ENCODE measurements at regions not wholly inside any gene's neighbourhood (a gene's known extent, or its start where the extent isn't known, plus 50 kb on each side); places are given as distances from the start of the nearest gene placed in this dataset.

- DNase-seq (no peak), ATAC-seq (ENCODE audit: insufficient read depth, low read depth) (no peak)
- H3K27ac ChIP-seq (ENCODE audit: low read length), result no peak overlapping the region
These were observed 562.8 kb downstream of the GALC start for GRCh38 chr14:87430214-87430613.

GRCh38 chr14:87419925-87420324, 573.1 kb downstream of the GALC start:
- Histone ChIP-seq H3K4me1 (ENCODE audit: insufficient read depth, low read length) (no peaks in the 10 kb centered on the region), H3K79me2 (ENCODE audit: insufficient read depth, low read length) (no peaks in the 10 kb centered on the region), H3K36me3 (ENCODE audit: insufficient read depth, low read length) (no peaks in the 10 kb centered on the region), H2AFZ (ENCODE audit: low read depth, low read length) (no peak overlapping the region), H3K9me3 (ENCODE audit: insufficient read depth, low read length, severe bottlenecking) (peaks cover 3% of the 10 kb centered on the region), H4K20me1 (ENCODE audit: insufficient read depth, low read length) (no peaks in the 10 kb centered on the region), H3K4me2 (ENCODE audit: insufficient read depth, low read length) (no peak overlapping the region), H3K27ac (ENCODE audit: low read length) (no peak overlapping the region), H3K9ac (ENCODE audit: low read depth, low read length) (no peak overlapping the region), H3K4me3 (ENCODE audit: low read depth in 1 of 2, low read length in 2 of 2) (no peak overlapping the region), H3K27me3 (ENCODE audit: insufficient read depth, low read length, poor library complexity) (no peaks in the 10 kb centered on the region)
- DNase-seq (no peak), ATAC-seq (ENCODE audit: insufficient read depth, low read depth) (no peak)
- TF ChIP-seq CTCF (IDR thresholded peaks at IDR 0.05; ENCODE audit: borderline replicate concordance, extremely low read depth, low read length, poor library complexity, severe bottlenecking) (no peak), EZH2 (IDR thresholded peaks at IDR 0.05; ENCODE audit: borderline replicate concordance, low read depth, low read length, severe bottlenecking) (no peak)

More at GRCh38 chr14:87430214-87430613, 562.8 kb downstream of the GALC start:
- no peak for TF ChIP-seq EZH2 (IDR thresholded peaks at IDR 0.05; ENCODE audit: borderline replicate concordance, low read depth, low read length, severe bottlenecking)
- TF ChIP-seq CTCF (IDR thresholded peaks at IDR 0.05; ENCODE audit: borderline replicate concordance, extremely low read depth, low read length, poor library complexity, severe bottlenecking), result no peak
- Histone ChIP-seq H3K9ac (ENCODE audit: low read depth, low read length) (no peak overlapping the region), H3K79me2 (ENCODE audit: insufficient read depth, low read length) (no peaks in the 10 kb centered on the region), H2AFZ (ENCODE audit: low read depth, low read length) (no peak overlapping the region), H3K27me3 (ENCODE audit: insufficient read depth, low read length, poor library complexity) (no peaks in the 10 kb centered on the region), H3K4me2 (ENCODE audit: insufficient read depth, low read length) (no peak overlapping the region), H3K4me3 (ENCODE audit: low read depth in 1 of 2, low read length in 2 of 2) (no peak overlapping the region), H3K4me1 (ENCODE audit: insufficient read depth, low read length) (no peaks in the 10 kb centered on the region), H3K36me3 (ENCODE audit: insufficient read depth, low read length) (no peaks in the 10 kb centered on the region), H4K20me1 (ENCODE audit: insufficient read depth, low read length) (no peaks in the 10 kb centered on the region), H3K9me3 (ENCODE audit: insufficient read depth, low read length, severe bottlenecking) (no peaks in the 10 kb centered on the region)

GRCh38 chr14:87411370-87411769, 581.6 kb downstream of the GALC start:
- Histone ChIP-seq H3K79me2 (ENCODE audit: insufficient read depth, low read length) (no peaks in the 10 kb centered on the region), H3K36me3 (ENCODE audit: insufficient read depth, low read length) (no peaks in the 10 kb centered on the region), H3K4me3 (ENCODE audit: low read depth in 1 of 2, low read length in 2 of 2) (no peak overlapping the region), H3K9ac (ENCODE audit: low read depth, low read length) (no peak overlapping the region), H4K20me1 (ENCODE audit: insufficient read depth, low read length) (no peaks in the 10 kb centered on the region), H3K27ac (ENCODE audit: low read length) (no peak overlapping the region), H3K4me2 (ENCODE audit: insufficient read depth, low read length) (no peak overlapping the region), H3K9me3 (ENCODE audit: insufficient read depth, low read length, severe bottlenecking) (no peaks in the 10 kb centered on the region), H2AFZ (ENCODE audit: low read depth, low read length) (no peak overlapping the region), H3K4me1 (ENCODE audit: insufficient read depth, low read length) (no peaks in the 10 kb centered on the region), H3K27me3 (ENCODE audit: insufficient read depth, low read length, poor library complexity) (no peaks in the 10 kb centered on the region)
- DNase-seq (no peak), ATAC-seq (ENCODE audit: insufficient read depth, low read depth) (no peak)
- TF ChIP-seq EZH2 (IDR thresholded peaks at IDR 0.05; ENCODE audit: borderline replicate concordance, low read depth, low read length, severe bottlenecking), result no peak
- TF ChIP-seq CTCF (IDR thresholded peaks at IDR 0.05; ENCODE audit: borderline replicate concordance, extremely low read depth, low read length, poor library complexity, severe bottlenecking), result no peak

- no peaks in the 10 kb centered on the region for H3K4me1 ChIP-seq (ENCODE audit: insufficient read depth, low read length)
- no peak overlapping the region for H3K4me2 ChIP-seq (ENCODE audit: insufficient read depth, low read length)
- no peaks in the 10 kb centered on the region for H4K20me1 ChIP-seq (ENCODE audit: insufficient read depth, low read length)
- no peak overlapping the region for H3K27ac ChIP-seq (ENCODE audit: low read length)
- no peaks in the 10 kb centered on the region for H3K27me3 ChIP-seq (ENCODE audit: insufficient read depth, low read length, poor library complexity)
- TF ChIP-seq EZH2 (IDR thresholded peaks at IDR 0.05; ENCODE audit: borderline replicate concordance, low read depth, low read length, severe bottlenecking) (no peak), CTCF (IDR thresholded peaks at IDR 0.05; ENCODE audit: borderline replicate concordance, extremely low read depth, low read length, poor library complexity, severe bottlenecking) (no peak)
- H3K4me3 ChIP-seq (ENCODE audit: low read depth in 1 of 2, low read length in 2 of 2), result no peak overlapping the region
- no peaks in the 10 kb centered on the region for H3K36me3 ChIP-seq (ENCODE audit: insufficient read depth, low read length)
- no peak for DNase-seq
- no peak overlapping the region for H3K9ac ChIP-seq (ENCODE audit: low read depth, low read length)
- no peaks in the 10 kb centered on the region for H3K9me3 ChIP-seq (ENCODE audit: insufficient read depth, low read length, severe bottlenecking)
- no peak for ATAC-seq (ENCODE audit: insufficient read depth, low read depth)
- H3K79me2 ChIP-seq (ENCODE audit: insufficient read depth, low read length), result no peaks in the 10 kb centered on the region
- H2AFZ ChIP-seq (ENCODE audit: low read depth, low read length), result no peak overlapping the region
These were observed 583.6 kb downstream of the GALC start for GRCh38 chr14:87409393-87409792.
